Activated naive CD8-positive, alpha-beta T cell treated with anti-CD3 and anti-CD28 coated beads for 36 hours (primary cell): ENCODE measurements at regions not wholly inside any gene's neighbourhood (a gene's known extent, or its start where the extent isn't known, plus 50 kb on each side); places are given as distances from the start of the nearest gene placed in this dataset.
"Not testable (repeated sequence)": the region's sequence is repeated elsewhere in the genome, so short reads cannot be mapped to it uniquely, and the experiment has no call there.

Experiments used
- DNase-seq: peaks from one replicate; pipeline ENCODE4 v3.0.0; 2021
- H3K27ac Mint-ChIP-seq: one replicate; pipeline ENCODE4 v1.8.0; 2022; ENCODE audit warnings: mild to moderate bottlenecking, moderate library complexity, mixed read lengths
- H3K27me3 Mint-ChIP-seq: one replicate; pipeline ENCODE4 v1.8.0; 2022; ENCODE audit warnings: mild to moderate bottlenecking, mixed read lengths
- H3K36me3 Mint-ChIP-seq: one replicate; pipeline ENCODE4 v1.8.0; 2021; ENCODE audit warnings: mild to moderate bottlenecking, mixed read lengths
- H3K4me1 Mint-ChIP-seq: one replicate; pipeline ENCODE4 v1.8.0; 2021; ENCODE audit warnings: mixed read lengths
- H3K4me3 Mint-ChIP-seq: one replicate; pipeline ENCODE4 v1.8.0; 2022; ENCODE audit warnings: mild to moderate bottlenecking, moderate library complexity, mixed read lengths
- H3K9me3 Mint-ChIP-seq: one replicate; pipeline ENCODE4 v1.8.0; 2022; ENCODE audit warnings: mixed read lengths

- no peak for DNase-seq
- Mint-ChIP-seq H3K4me1 (no peaks in the 10 kb centered on the region), H3K27ac (no peak overlapping the region), H3K4me3 (no peak overlapping the region), H3K36me3 (no peaks in the 10 kb centered on the region), H3K27me3 (no peaks in the 10 kb centered on the region), H3K9me3 (no peaks in the 10 kb centered on the region)
These were observed 133.0 kb upstream of the PLS3 start for GRCh38 chrX:115427861-115428410.

- H3K4me1 Mint-ChIP-seq, H3K36me3 Mint-ChIP-seq, DNase-seq, H3K27ac Mint-ChIP-seq, H3K27me3 Mint-ChIP-seq, H3K4me3 Mint-ChIP-seq, H3K9me3 Mint-ChIP-seq: not testable (repeated sequence)
These were observed 126.1 kb upstream of the PLS3 start for GRCh38 chrX:115434834-115435233.

GRCh38 chrX:115437841-115438595 lies 123.0 kb upstream of the PLS3 start:
- Mint-ChIP-seq H3K4me1 (no peaks in the 10 kb centered on the region), H3K9me3 (no peaks in the 10 kb centered on the region), H3K4me3 (no peak overlapping the region), H3K36me3 (no peaks in the 10 kb centered on the region), H3K27ac (no peak overlapping the region), H3K27me3 (peaks cover 3% of the 10 kb centered on the region)
- no peak for DNase-seq

- H3K27ac Mint-ChIP-seq, result no peak overlapping the region
These were observed 112.8 kb upstream of the PLS3 start for GRCh38 chrX:115448146-115448545.

GRCh38 chrX:115449742-115450141 lies 111.2 kb upstream of the PLS3 start:
- H3K36me3 Mint-ChIP-seq, result no peaks in the 10 kb centered on the region
- H3K4me3 Mint-ChIP-seq, result no peak overlapping the region
- H3K27me3 Mint-ChIP-seq, result no peaks in the 10 kb centered on the region
- no peak overlapping the region for H3K27ac Mint-ChIP-seq
- no peaks in the 10 kb centered on the region for H3K9me3 Mint-ChIP-seq
- no peak for DNase-seq
- H3K4me1 Mint-ChIP-seq, result no peaks in the 10 kb centered on the region

More at GRCh38 chrX:115448146-115448545, 112.8 kb upstream of the PLS3 start:
- Mint-ChIP-seq H3K4me3 (no peak overlapping the region), H3K36me3 (no peaks in the 10 kb centered on the region), H3K27me3 (no peaks in the 10 kb centered on the region), H3K9me3 (no peaks in the 10 kb centered on the region), H3K4me1 (no peaks in the 10 kb centered on the region)
- no peak for DNase-seq

- H3K27ac Mint-ChIP-seq, result no peak overlapping the region
- DNase-seq, result no peak
These were observed 108.7 kb upstream of the PLS3 start for GRCh38 chrX:115452251-115452650.

GRCh38 chrX:115459883-115460880 lies 100.8 kb upstream of the PLS3 start:
- Mint-ChIP-seq H3K27me3 (no peaks in the 10 kb centered on the region), H3K36me3 (no peaks in the 10 kb centered on the region), H3K4me3 (no peak overlapping the region), H3K27ac (no peak overlapping the region), H3K4me1 (no peaks in the 10 kb centered on the region), H3K9me3 (no peaks in the 10 kb centered on the region)
- no peak for DNase-seq

More at GRCh38 chrX:115452251-115452650, 108.7 kb upstream of the PLS3 start:
- Mint-ChIP-seq H3K27me3 (no peaks in the 10 kb centered on the region), H3K9me3 (no peaks in the 10 kb centered on the region), H3K36me3 (no peaks in the 10 kb centered on the region), H3K4me3 (no peak overlapping the region), H3K4me1 (no peaks in the 10 kb centered on the region)

GRCh38 chrX:115462406-115462805 lies 98.6 kb upstream of the PLS3 start:
- Mint-ChIP-seq H3K9me3 (no peaks in the 10 kb centered on the region), H3K27ac (no peak overlapping the region), H3K27me3 (no peaks in the 10 kb centered on the region), H3K36me3 (no peaks in the 10 kb centered on the region), H3K4me3 (no peak overlapping the region), H3K4me1 (no peaks in the 10 kb centered on the region)
- DNase-seq, result no peak

- Mint-ChIP-seq H3K4me3 (no peak overlapping the region), H3K27me3 (no peaks in the 10 kb centered on the region), H3K36me3 (no peaks in the 10 kb centered on the region), H3K4me1 (no peaks in the 10 kb centered on the region), H3K9me3 (no peaks in the 10 kb centered on the region), H3K27ac (no peak overlapping the region)
- no peak for DNase-seq
These were observed 93.0 kb upstream of the PLS3 start for GRCh38 chrX:115467961-115468360.

- Mint-ChIP-seq H3K4me1 (no peaks in the 10 kb centered on the region), H3K27me3 (no peaks in the 10 kb centered on the region), H3K4me3 (no peak overlapping the region), H3K27ac (no peak overlapping the region), H3K9me3 (no peaks in the 10 kb centered on the region), H3K36me3 (no peaks in the 10 kb centered on the region)
- no peak for DNase-seq
These were observed 88.8 kb upstream of the PLS3 start for GRCh38 chrX:115472131-115472530.

GRCh38 chrX:115486510-115486909 lies 74.5 kb upstream of the PLS3 start:
- Mint-ChIP-seq H3K9me3 (peaks cover 1% of the 10 kb centered on the region), H3K4me1 (no peaks in the 10 kb centered on the region), H3K27ac (no peak overlapping the region), H3K27me3 (no peaks in the 10 kb centered on the region), H3K4me3 (no peak overlapping the region), H3K36me3 (no peaks in the 10 kb centered on the region)
- no peak for DNase-seq

GRCh38 chrX:115487608-115488007 lies 73.4 kb upstream of the PLS3 start:
- Mint-ChIP-seq H3K4me1 (no peaks in the 10 kb centered on the region), H3K27me3 (no peaks in the 10 kb centered on the region), H3K27ac (no peak overlapping the region), H3K36me3 (no peaks in the 10 kb centered on the region), H3K4me3 (no peak overlapping the region), H3K9me3 (peaks cover 1% of the 10 kb centered on the region)
- no peak for DNase-seq

- Mint-ChIP-seq H3K4me3 (no peak overlapping the region), H3K27ac (no peak overlapping the region), H3K36me3 (no peaks in the 10 kb centered on the region), H3K9me3 (peaks cover 1% of the 10 kb centered on the region), H3K27me3 (no peaks in the 10 kb centered on the region), H3K4me1 (no peaks in the 10 kb centered on the region)
- DNase-seq, result no peak
These were observed 70.2 kb upstream of the PLS3 start for GRCh38 chrX:115490814-115491213.

- Mint-ChIP-seq H3K36me3 (no peaks in the 10 kb centered on the region), H3K4me3 (no peak overlapping the region), H3K27ac (no peak overlapping the region), H3K4me1 (no peaks in the 10 kb centered on the region), H3K9me3 (no peaks in the 10 kb centered on the region), H3K27me3 (no peaks in the 10 kb centered on the region)
- DNase-seq, result no peak
These were observed 69.2 kb upstream of the PLS3 start for GRCh38 chrX:115491766-115492165.

- H3K27me3 Mint-ChIP-seq, result no peaks in the 10 kb centered on the region
- H3K4me3 Mint-ChIP-seq, result no peak overlapping the region
- no peaks in the 10 kb centered on the region for H3K4me1 Mint-ChIP-seq
- DNase-seq, result no peak
- H3K36me3 Mint-ChIP-seq, result no peaks in the 10 kb centered on the region
- no peaks in the 10 kb centered on the region for H3K9me3 Mint-ChIP-seq
- H3K27ac Mint-ChIP-seq, result no peak overlapping the region
These were observed 68.0 kb upstream of the PLS3 start for GRCh38 chrX:115493015-115493414.
